Ishikawa (cell line): ENCODE measurements at regions not wholly inside any gene's neighbourhood (a gene's known extent, or its start where the extent isn't known, plus 50 kb on each side); places are given as distances from the start of the nearest gene placed in this dataset.

Source experiments
- CREB1 ChIP-seq: IDR thresholded peaks from 2 replicates; pipeline ENCODE4 v1.6.1; 2012; ENCODE audit warnings: low read depth
- FOXM1 ChIP-seq: IDR thresholded peaks from 2 replicates; pipeline ENCODE4 v1.6.1; 2012; ENCODE audit warnings: low read depth, borderline replicate concordance
- ZBTB7A ChIP-seq: IDR thresholded peaks from 2 replicates; pipeline ENCODE4 v1.6.1; 2012; ENCODE audit warnings: low read depth
- TF ChIP-seq, protein P1 (sequence below): IDR thresholded peaks from 2 replicates; pipeline ENCODE4 v1.6.1; 2012; ENCODE audit warnings: low read depth, mild to moderate bottlenecking
- TF ChIP-seq, protein P2 (sequence below): IDR thresholded peaks from 2 replicates; pipeline ENCODE4 v1.6.1; 2012
- TF ChIP-seq, protein P3 (sequence below): IDR thresholded peaks from 2 replicates; pipeline ENCODE4 v1.6.1; 2012

DNA sequence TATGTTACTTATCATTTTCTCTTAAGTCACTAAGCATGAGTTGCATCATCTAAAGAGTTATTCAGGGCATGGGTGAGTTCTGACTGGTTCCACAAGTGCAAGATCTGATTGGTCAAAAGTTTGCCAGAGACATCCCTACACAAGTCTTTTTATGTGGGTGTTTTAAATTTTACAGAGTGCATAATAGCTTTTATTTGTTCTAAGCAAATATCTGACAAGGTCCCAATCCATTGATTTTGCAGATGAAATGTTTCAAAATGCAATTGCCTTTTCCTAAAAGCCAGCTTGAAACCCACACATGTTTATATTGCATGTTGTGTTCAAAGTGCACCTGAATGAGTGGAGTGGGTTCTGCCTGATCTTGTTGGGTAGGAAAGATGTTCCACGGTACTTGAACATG, 101.7 kb upstream of the PAX6 start:
- TF ChIP-seq, protein P1, sequence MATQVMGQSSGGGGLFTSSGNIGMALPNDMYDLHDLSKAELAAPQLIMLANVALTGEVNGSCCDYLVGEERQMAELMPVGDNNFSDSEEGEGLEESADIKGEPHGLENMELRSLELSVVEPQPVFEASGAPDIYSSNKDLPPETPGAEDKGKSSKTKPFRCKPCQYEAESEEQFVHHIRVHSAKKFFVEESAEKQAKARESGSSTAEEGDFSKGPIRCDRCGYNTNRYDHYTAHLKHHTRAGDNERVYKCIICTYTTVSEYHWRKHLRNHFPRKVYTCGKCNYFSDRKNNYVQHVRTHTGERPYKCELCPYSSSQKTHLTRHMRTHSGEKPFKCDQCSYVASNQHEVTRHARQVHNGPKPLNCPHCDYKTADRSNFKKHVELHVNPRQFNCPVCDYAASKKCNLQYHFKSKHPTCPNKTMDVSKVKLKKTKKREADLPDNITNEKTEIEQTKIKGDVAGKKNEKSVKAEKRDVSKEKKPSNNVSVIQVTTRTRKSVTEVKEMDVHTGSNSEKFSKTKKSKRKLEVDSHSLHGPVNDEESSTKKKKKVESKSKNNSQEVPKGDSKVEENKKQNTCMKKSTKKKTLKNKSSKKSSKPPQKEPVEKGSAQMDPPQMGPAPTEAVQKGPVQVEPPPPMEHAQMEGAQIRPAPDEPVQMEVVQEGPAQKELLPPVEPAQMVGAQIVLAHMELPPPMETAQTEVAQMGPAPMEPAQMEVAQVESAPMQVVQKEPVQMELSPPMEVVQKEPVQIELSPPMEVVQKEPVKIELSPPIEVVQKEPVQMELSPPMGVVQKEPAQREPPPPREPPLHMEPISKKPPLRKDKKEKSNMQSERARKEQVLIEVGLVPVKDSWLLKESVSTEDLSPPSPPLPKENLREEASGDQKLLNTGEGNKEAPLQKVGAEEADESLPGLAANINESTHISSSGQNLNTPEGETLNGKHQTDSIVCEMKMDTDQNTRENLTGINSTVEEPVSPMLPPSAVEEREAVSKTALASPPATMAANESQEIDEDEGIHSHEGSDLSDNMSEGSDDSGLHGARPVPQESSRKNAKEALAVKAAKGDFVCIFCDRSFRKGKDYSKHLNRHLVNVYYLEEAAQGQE: no peak
- TF ChIP-seq, protein P2, sequence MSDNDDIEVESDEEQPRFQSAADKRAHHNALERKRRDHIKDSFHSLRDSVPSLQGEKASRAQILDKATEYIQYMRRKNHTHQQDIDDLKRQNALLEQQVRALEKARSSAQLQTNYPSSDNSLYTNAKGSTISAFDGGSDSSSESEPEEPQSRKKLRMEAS: no peak
- TF ChIP-seq, protein P3, sequence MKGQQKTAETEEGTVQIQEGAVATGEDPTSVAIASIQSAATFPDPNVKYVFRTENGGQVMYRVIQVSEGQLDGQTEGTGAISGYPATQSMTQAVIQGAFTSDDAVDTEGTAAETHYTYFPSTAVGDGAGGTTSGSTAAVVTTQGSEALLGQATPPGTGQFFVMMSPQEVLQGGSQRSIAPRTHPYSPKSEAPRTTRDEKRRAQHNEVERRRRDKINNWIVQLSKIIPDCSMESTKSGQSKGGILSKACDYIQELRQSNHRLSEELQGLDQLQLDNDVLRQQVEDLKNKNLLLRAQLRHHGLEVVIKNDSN: no peak
- TF ChIP-seq FOXM1 (no peak), ZBTB7A (no peak), CREB1 (no peak)
